ENCODE measurements at regions not wholly inside any gene's neighbourhood (a gene's known extent, or its start where the extent isn't known, plus 50 kb on each side); places are given as distances from the start of the nearest gene placed in this dataset.

- H3K36me3 ChIP-seq (ENCODE audit: control insufficient read depth in 2 of 2, extremely low read depth in 1 of 2, insufficient read depth in 2 of 2, low read length in 2 of 2), result no peaks in the 10 kb centered on the region
- no peak overlapping the region for H3K27ac ChIP-seq (ENCODE audit: insufficient read depth, low read depth, low read length)
- CTCF ChIA-PET, result no interaction called here
- no peaks in the 10 kb centered on the region for H3K9me3 ChIP-seq (replicated peaks; ENCODE audit: control insufficient read depth, insufficient read depth, low read length)
- POLR2A ChIA-PET, result no interaction called here
- H3K4me3 ChIP-seq (replicated peaks in 1 of 3; ENCODE audit: insufficient read depth in 1 of 3, low read depth in 1 of 3, low read length in 3 of 3), result no peak overlapping the region
- no peaks in the 10 kb centered on the region for H3K4me1 ChIP-seq (ENCODE audit: control insufficient read depth, extremely low read depth, insufficient read depth, low read length)
- H3K9me1 ChIP-seq (replicated peaks; ENCODE audit: control insufficient read depth, extremely low read depth, insufficient read depth, low read length), result no peaks in the 10 kb centered on the region
- no peak for TF ChIP-seq JUN (IDR thresholded peaks at IDR 0.05; ENCODE audit: borderline replicate concordance, insufficient read depth, insufficient read length, low read depth)
- no peak for TF ChIP-seq MYC (IDR thresholded peaks at IDR 0.05; ENCODE audit: low read depth, low read length)
- no peak for TF ChIP-seq POLR2A (IDR thresholded peaks at IDR 0.05; ENCODE audit: low read depth, low read length)
- TF ChIP-seq FOS (IDR thresholded peaks at IDR 0.05; ENCODE audit: borderline replicate concordance, insufficient read depth, low read length), result no peak
- TF ChIP-seq POLR2AphosphoS5 (IDR thresholded peaks at IDR 0.05; ENCODE audit: insufficient read depth, low read depth, low read length), result no peak
- TF ChIP-seq GATA2 (IDR thresholded peaks at IDR 0.05; ENCODE audit: insufficient read depth, insufficient read length, low read depth, low read length), result no peak
- TF ChIP-seq, protein P1, sequence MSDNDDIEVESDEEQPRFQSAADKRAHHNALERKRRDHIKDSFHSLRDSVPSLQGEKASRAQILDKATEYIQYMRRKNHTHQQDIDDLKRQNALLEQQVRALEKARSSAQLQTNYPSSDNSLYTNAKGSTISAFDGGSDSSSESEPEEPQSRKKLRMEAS (IDR thresholded peaks at IDR 0.05; ENCODE audit: insufficient read depth, insufficient read length), result no peak
- TF ChIP-seq EZH2 (IDR thresholded peaks at IDR 0.05; ENCODE audit: borderline replicate concordance, low read depth, low read length, severe bottlenecking), result no peak
- no peak for TF ChIP-seq CTCF (IDR thresholded peaks at IDR 0.05; ENCODE audit: extremely low read depth in 1 of 2, insufficient read depth in 1 of 2, low read depth in 1 of 2, low read length in 2 of 2)
- no peak for FAIRE-seq
- dilution Hi-C loops (cut with MboI; ENCODE audit: extremely low pct_ligation_motif_present, low sequenced_read_pairs) (no loop called here), intact Hi-C loops (cut with micrococcal nuclease) (no loop called here)
- H3K9ac ChIP-seq (replicated peaks; ENCODE audit: extremely low read depth, insufficient read depth, low read length), result no peak overlapping the region
- H2AFZ ChIP-seq (ENCODE audit: low read depth, low read length), result no peak overlapping the region
- no peak for DNase-seq (ENCODE audit: low read depth, low spot score)
- no peaks in the 10 kb centered on the region for H3K79me2 ChIP-seq (ENCODE audit: control insufficient read depth, insufficient read depth, low read length)
- H4K20me1 ChIP-seq (replicated peaks; ENCODE audit: control insufficient read depth, extremely low read depth, insufficient read depth, low read length), result no peaks in the 10 kb centered on the region
- BruUV-seq (replicated peaks), result no TSS peak
- no peak overlapping the region for H3K4me2 ChIP-seq (ENCODE audit: insufficient read depth, low read length)
- no peaks in the 10 kb centered on the region for H3K27me3 ChIP-seq (ENCODE audit: control insufficient read depth in 2 of 2, insufficient read depth in 2 of 2, low read length in 2 of 2)
Observed at GRCh38 chr5:22985446-22985845, 132.3 kb upstream of the CDH12 start.
